Bronchial epithelial cell (primary cell): ENCODE measurements at regions not wholly inside any gene's neighbourhood (a gene's known extent, or its start where the extent isn't known, plus 50 kb on each side); places are given as distances from the start of the nearest gene placed in this dataset.

Source experiments
- DNase-seq: peaks from one replicate; pipeline ENCODE4 v3.0.0-alpha.2; 2010; ENCODE audit warnings: low read depth
- FAIRE-seq: peaks from 2 replicates; lab custom pipeline; 2011; peaks lifted over from hg19 to GRCh38; lab: Jason Lieb, UNC
- H3K27me3 ChIP-seq: 2 replicates; pipeline ENCODE4 v1.5.1; 2011; ENCODE audit warnings: low read length; ENCODE audit not compliant: control insufficient read depth, insufficient read depth
- H3K36me3 ChIP-seq: 2 replicates; pipeline ENCODE4 v1.5.1; 2011; ENCODE audit warnings: low read length; ENCODE audit not compliant: control insufficient read depth, insufficient read depth
- H3K4me3 ChIP-seq: 2 replicates; pipeline ENCODE4 v1.5.1; 2011; ENCODE audit warnings: mild to moderate bottlenecking, low read depth, low read length, control low read depth
- TF ChIP-seq, protein P1 (sequence below): IDR thresholded peaks from 2 replicates; pipeline ENCODE4 v1.5.1; 2011; ENCODE audit warnings: mild to moderate bottlenecking, moderate library complexity, low read length, control low read depth, inconsistent platforms; ENCODE audit not compliant: insufficient read depth, severe bottlenecking

GRCh38 chr5:10126900-10127299 is 122.8 kb downstream of the ATPSCKMT start:
- Histone ChIP-seq H3K36me3 (no peaks in the 10 kb centered on the region), H3K4me3 (no peak overlapping the region), H3K27me3 (no peaks in the 10 kb centered on the region)
- TF ChIP-seq, protein P1, sequence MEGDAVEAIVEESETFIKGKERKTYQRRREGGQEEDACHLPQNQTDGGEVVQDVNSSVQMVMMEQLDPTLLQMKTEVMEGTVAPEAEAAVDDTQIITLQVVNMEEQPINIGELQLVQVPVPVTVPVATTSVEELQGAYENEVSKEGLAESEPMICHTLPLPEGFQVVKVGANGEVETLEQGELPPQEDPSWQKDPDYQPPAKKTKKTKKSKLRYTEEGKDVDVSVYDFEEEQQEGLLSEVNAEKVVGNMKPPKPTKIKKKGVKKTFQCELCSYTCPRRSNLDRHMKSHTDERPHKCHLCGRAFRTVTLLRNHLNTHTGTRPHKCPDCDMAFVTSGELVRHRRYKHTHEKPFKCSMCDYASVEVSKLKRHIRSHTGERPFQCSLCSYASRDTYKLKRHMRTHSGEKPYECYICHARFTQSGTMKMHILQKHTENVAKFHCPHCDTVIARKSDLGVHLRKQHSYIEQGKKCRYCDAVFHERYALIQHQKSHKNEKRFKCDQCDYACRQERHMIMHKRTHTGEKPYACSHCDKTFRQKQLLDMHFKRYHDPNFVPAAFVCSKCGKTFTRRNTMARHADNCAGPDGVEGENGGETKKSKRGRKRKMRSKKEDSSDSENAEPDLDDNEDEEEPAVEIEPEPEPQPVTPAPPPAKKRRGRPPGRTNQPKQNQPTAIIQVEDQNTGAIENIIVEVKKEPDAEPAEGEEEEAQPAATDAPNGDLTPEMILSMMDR: no peak
- no peak for FAIRE-seq
- no peak for DNase-seq

GRCh38 chr5:10125116-10125515 is 124.6 kb downstream of the ATPSCKMT start:
- TF ChIP-seq, protein P1: no peak
- FAIRE-seq: no peak
- DNase-seq: no peak
- no peaks in the 10 kb centered on the region for H3K36me3 ChIP-seq
- H3K27me3 ChIP-seq: no peaks in the 10 kb centered on the region
- H3K4me3 ChIP-seq: no peak overlapping the region

- no peaks in the 10 kb centered on the region for H3K27me3 ChIP-seq
- FAIRE-seq: no peak
- TF ChIP-seq, protein P1: no peak
Measured at GRCh38 chr5:10124287-10124686, 125.4 kb downstream of the ATPSCKMT start.

GRCh38 chr5:10123254-10123989 is 126.3 kb downstream of the ATPSCKMT start:
- no peak for FAIRE-seq
- H3K4me3 ChIP-seq: no peak overlapping the region
- TF ChIP-seq, protein P1: no peak
- no peaks in the 10 kb centered on the region for H3K27me3 ChIP-seq
- DNase-seq: no peak
- H3K36me3 ChIP-seq: no peaks in the 10 kb centered on the region

More at GRCh38 chr5:10124287-10124686, 125.4 kb downstream of the ATPSCKMT start:
- no peak for DNase-seq
- H3K4me3 ChIP-seq: no peak overlapping the region
- H3K36me3 ChIP-seq: no peaks in the 10 kb centered on the region

- H3K4me3 ChIP-seq: no peak overlapping the region
- no peak for FAIRE-seq
- TF ChIP-seq, protein P1: no peak
Measured at GRCh38 chr5:10122076-10122726, 127.5 kb downstream of the ATPSCKMT start.

GRCh38 chr5:10120934-10121333 is 128.8 kb downstream of the ATPSCKMT start:
- no peak for FAIRE-seq
- Histone ChIP-seq H3K27me3 (no peaks in the 10 kb centered on the region), H3K36me3 (no peaks in the 10 kb centered on the region), H3K4me3 (no peak overlapping the region)
- TF ChIP-seq, protein P1: no peak
- DNase-seq: no peak

More at GRCh38 chr5:10122076-10122726, 127.5 kb downstream of the ATPSCKMT start:
- Histone ChIP-seq H3K36me3 (no peaks in the 10 kb centered on the region), H3K27me3 (no peaks in the 10 kb centered on the region)
- DNase-seq: no peak
